SK-N-MC (cell line): ENCODE measurements at regions not wholly inside any gene's neighbourhood (a gene's known extent, or its start where the extent isn't known, plus 50 kb on each side); places are given as distances from the start of the nearest gene placed in this dataset.

Source experiments
- EZH2 ChIP-seq: fragments of 200-600 bp; sonication (generic); IDR thresholded peaks from one replicate; pipeline ENCODE4 v1.6.1; 2017; ENCODE audit warnings: antibody characterized with exemption
- POLR2AphosphoS5 ChIP-seq: IDR thresholded peaks from 2 replicates; pipeline ENCODE4 v1.6.1; 2012; ENCODE audit warnings: mild to moderate bottlenecking, low read depth, low read length, borderline replicate concordance

DNA sequence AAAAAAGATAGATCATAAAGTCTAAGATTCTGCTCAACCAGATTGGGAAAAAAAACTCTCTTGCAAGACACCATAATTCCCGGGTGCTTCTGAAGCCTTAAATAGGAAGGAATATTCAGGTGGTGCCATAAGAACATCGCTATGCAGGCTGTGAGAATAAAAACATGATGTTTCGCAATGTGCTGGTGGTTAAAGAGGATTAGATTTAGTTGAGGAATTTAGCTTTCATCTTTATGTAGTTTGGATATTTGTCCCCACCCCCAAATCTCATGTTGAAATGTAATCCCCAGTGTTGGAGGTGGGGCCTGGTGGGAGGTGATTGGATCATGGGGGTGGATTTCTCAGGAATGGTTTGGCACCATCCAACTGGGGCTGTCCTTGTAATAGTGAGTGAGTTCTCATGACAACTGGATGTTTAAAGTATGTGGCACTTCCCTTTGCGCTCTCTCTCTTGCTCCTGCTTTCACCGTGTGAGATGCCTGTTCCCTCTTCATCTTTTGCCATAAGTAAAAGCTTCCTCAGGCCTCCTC lies 132.2 kb downstream of the AKAIN1 start:
- no peak for TF ChIP-seq POLR2AphosphoS5
- no peak for TF ChIP-seq EZH2
